BE2C (cell line): ENCODE measurements at regions not wholly inside any gene's neighbourhood (a gene's known extent, or its start where the extent isn't known, plus 50 kb on each side); places are given as distances from the start of the nearest gene placed in this dataset.

Experiments used
- DNase-seq: peaks from one replicate; pipeline ENCODE4 v3.0.0-alpha.2; 2020
- H3K27me3 ChIP-seq: fragments of 250-450 bp; sonication (Bioruptor Pico); 2 replicates; pipeline ENCODE4 v1.5.1; 2020; ENCODE audit warnings: mild to moderate bottlenecking
- H3K36me3 ChIP-seq: fragments of 250-450 bp; sonication (Bioruptor Pico); 2 replicates; pipeline ENCODE4 v1.5.1; 2020; ENCODE audit warnings: mild to moderate bottlenecking
- H3K4me1 ChIP-seq: fragments of 250-450 bp; sonication (Bioruptor Pico); 2 replicates; pipeline ENCODE4 v1.5.1; 2020
- H3K4me3 ChIP-seq: 2 replicates; pipeline ENCODE4 v1.5.1; 2011; ENCODE audit warnings: low read depth, low read length
- H3K9me3 ChIP-seq: fragments of 250-450 bp; sonication (Bioruptor Pico); 2 replicates; pipeline ENCODE4 v1.5.1; 2020
- CTCF ChIP-seq: IDR thresholded peaks from 2 replicates; pipeline ENCODE4 v1.5.1; 2012; ENCODE audit warnings: mild to moderate bottlenecking, low read depth, low read length

- H3K4me1 ChIP-seq: no peaks in the 10 kb centered on the region
- no peak for DNase-seq
- no peak overlapping the region for H3K4me3 ChIP-seq
- no peaks in the 10 kb centered on the region for H3K36me3 ChIP-seq
- TF ChIP-seq CTCF: no peak
- H3K9me3 ChIP-seq: no peaks in the 10 kb centered on the region
- H3K27me3 ChIP-seq: no peaks in the 10 kb centered on the region
These were observed 191.2 kb downstream of the IDS start for GRCh38 chrX:149313871-149314371.

GRCh38 chrX:149312988-149313387, 192.1 kb downstream of the IDS start:
- Histone ChIP-seq H3K4me1 (no peaks in the 10 kb centered on the region), H3K36me3 (no peaks in the 10 kb centered on the region), H3K4me3 (no peak overlapping the region), H3K27me3 (no peaks in the 10 kb centered on the region), H3K9me3 (no peaks in the 10 kb centered on the region)
- DNase-seq: no peak
- no peak for TF ChIP-seq CTCF

DNA sequence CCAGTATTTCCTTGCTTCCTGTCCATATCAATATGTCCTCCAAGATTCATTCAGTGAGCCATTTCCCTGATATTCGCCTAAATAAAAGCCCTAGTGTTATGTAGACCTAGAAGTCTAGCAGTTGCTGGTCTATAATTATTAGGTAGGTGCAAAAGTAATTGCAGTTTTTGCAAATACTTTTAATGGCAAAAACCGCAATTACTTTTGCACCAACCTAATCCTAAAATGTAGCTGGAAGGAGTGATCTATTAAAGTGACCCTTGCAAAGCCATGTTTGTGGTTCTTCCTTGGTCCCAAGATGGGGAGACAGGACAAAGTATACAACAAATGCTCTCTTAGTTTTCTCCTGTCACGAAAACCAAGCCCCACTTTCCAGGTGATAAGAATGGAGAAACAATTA, 193.0 kb downstream of the IDS start:
- no peak for DNase-seq
- Histone ChIP-seq H3K4me1 (no peaks in the 10 kb centered on the region), H3K9me3 (no peaks in the 10 kb centered on the region), H3K27me3 (no peaks in the 10 kb centered on the region), H3K4me3 (no peak overlapping the region), H3K36me3 (no peaks in the 10 kb centered on the region)
- no peak for TF ChIP-seq CTCF

DNA sequence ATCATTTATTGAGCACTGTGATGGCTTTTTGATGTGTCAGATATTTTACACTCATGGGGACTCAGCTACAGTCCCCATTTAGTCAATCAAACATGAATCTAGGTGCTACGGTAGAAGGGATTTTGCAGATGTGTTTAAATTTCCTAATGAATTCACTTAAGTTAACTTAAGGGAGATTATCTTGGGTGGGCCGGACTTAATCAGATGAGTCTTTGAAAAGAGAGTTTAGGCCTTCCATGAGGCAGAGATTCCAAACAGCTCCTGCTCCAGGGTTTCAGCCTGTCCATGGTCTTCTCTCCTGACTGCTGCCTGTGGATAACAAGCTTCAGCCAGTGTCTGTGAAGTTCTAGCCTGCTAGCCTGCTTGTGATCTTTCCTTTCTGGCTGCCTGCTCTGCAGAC, 202.4 kb downstream of the IDS start:
- no peak for DNase-seq
- Histone ChIP-seq H3K4me1 (no peaks in the 10 kb centered on the region), H3K9me3 (no peaks in the 10 kb centered on the region)

GRCh38 chrX:149298111-149298510, 207.0 kb downstream of the IDS start:
- Histone ChIP-seq H3K27me3 (no peaks in the 10 kb centered on the region), H3K4me1 (no peaks in the 10 kb centered on the region), H3K9me3 (no peaks in the 10 kb centered on the region), H3K4me3 (no peak overlapping the region), H3K36me3 (no peaks in the 10 kb centered on the region)
- DNase-seq: no peak
- TF ChIP-seq CTCF: no peak

More for the DNA sequence above, 202.4 kb downstream of the IDS start:
- no peaks in the 10 kb centered on the region for H3K27me3 ChIP-seq
- no peak for TF ChIP-seq CTCF
- H3K4me3 ChIP-seq: no peak overlapping the region
- no peaks in the 10 kb centered on the region for H3K36me3 ChIP-seq

DNA sequence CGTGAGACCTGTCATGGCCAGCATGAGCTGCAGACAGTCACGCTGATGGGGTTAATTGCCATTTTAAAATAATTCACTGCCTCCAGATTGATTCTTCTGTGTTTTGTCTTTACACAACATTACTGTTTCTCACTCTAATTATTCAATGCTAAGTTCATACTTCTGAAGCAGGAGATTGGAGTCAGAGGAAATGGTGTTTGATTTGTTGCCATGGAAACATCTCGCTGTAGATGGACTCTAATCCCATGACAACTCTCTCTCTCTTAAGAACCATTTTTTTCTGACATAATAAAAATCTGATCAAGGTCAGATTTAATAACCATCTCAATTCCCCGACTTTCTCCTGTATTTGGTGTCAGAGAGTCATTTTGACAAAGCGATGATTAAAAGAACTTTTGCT, 209.0 kb downstream of the IDS start:
- no peak for DNase-seq
- no peaks in the 10 kb centered on the region for H3K27me3 ChIP-seq
- no peaks in the 10 kb centered on the region for H3K9me3 ChIP-seq
- no peaks in the 10 kb centered on the region for H3K4me1 ChIP-seq
- TF ChIP-seq CTCF: no peak
- H3K4me3 ChIP-seq: no peak overlapping the region
- no peaks in the 10 kb centered on the region for H3K36me3 ChIP-seq
